GM12872 (cell line): ENCODE measurements at regions not wholly inside any gene's neighbourhood (a gene's known extent, or its start where the extent isn't known, plus 50 kb on each side); places are given as distances from the start of the nearest gene placed in this dataset.

Source experiments
- CTCF ChIP-seq: IDR thresholded peaks from 3 replicates; pipeline ENCODE4 v1.5.1; 2011; ENCODE audit warnings: low read depth, mild to moderate bottlenecking, low read length, moderate library complexity; ENCODE audit not compliant: insufficient read depth

- TF ChIP-seq CTCF = peak; percentile 93
Observed at GRCh38 chr22:25447686-25448434, 116.6 kb upstream of the GRK3 start.

GRCh38 chr22:25448435-25449051, 115.9 kb upstream of the GRK3 start:
- TF ChIP-seq CTCF = no peak

DNA sequence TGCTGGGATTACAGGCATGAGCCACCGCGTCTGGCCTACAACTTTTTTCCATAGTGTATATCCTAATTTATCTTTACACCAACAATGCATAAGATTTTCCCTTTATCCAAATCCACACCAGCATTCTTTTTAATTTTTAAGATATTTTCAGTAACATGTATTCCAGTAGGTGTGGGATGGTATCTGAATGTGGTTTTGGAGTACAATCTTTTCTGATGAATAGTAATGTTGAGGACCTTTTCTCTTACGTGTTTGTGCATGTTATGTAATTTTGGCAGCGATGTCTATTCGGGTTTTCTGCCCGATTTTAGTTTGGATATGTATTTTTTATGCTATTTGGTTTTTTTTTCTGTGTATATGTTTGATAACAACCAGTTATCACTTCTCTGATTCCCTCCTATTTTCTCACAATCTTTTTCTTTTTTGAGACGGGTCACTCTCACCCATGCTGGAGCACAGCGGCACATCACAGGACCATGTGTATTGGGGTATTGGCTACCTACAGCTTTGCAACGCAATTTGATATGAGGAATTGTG, 114.6 kb upstream of the GRK3 start:
- no peak for TF ChIP-seq CTCF

GRCh38 chr22:25451480-25452114, 112.9 kb upstream of the GRK3 start:
- no peak for TF ChIP-seq CTCF

- no peak for TF ChIP-seq CTCF
Observed at GRCh38 chr22:25452116-25452700, 112.3 kb upstream of the GRK3 start.

DNA sequence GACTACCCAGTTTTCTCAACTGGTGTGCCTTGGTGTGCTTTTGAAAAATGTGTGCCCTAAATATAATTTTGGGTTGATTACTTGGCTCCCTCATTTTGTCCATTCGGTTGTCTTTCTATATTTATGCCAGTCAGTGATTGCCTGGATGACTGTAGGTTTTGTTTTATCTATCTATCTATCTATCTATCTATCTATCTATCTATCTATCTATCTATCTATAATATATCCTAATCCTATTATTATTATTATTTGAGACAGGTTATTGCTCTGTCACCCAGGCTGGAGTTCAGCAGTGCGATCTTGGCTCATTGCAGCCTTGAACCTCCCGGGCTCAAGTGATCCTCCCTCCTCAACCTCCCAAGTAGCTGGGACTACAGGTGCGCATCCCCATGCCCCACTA, 111.4 kb upstream of the GRK3 start:
- no peak for TF ChIP-seq CTCF

DNA sequence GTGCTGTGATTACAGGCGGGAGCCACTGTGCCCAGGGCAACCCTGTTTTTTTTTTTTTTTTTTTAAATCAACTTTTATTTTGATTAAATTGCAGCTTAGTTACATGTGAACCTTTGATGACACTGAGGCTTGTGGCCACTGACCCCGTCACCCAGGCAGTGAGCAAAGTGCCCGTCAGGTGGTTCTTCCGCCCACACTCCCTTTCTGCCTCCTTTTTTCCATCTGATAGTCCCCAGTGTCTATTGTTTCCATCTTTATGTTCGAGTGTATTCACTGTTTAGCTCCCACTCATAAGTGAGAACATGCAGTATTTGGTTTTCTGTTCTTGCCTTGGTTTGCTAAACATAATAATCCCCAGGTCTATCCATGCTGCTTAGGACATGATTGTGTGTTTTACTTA, 110.9 kb upstream of the GRK3 start:
- no peak for TF ChIP-seq CTCF
